HepG2 (cell line): ENCODE measurements at regions not wholly inside any gene's neighbourhood (a gene's known extent, or its start where the extent isn't known, plus 50 kb on each side); places are given as distances from the start of the nearest gene placed in this dataset.

Experiments used
- ATAC-seq: fragments of 200-7000 bp; cut with Tn5 transposase; 3 replicates; pipeline ENCODE4 v1.9.1; 2020; ENCODE audit warnings: mild to moderate bottlenecking, moderate library complexity
- BruUV-seq: library from RNA; stranded (reverse); fragments of 400-500 nt; replicated peaks from 2 replicates; lab custom pipeline; 2021; lab: Mats Ljungman, UMichigan
- CTCF ChIA-PET: fragments of 300-600 bp; formaldehyde crosslinking; extraction: SDS; loops from one replicate; lab custom pipeline; 2021; ENCODE audit warnings: low total read pairs, inconsistent platforms, low intra/inter-chr PET ratio; lab: Yijun Ruan, JAX
- POLR2A ChIA-PET: fragments of 350-600 bp; sonication (Branson Sonifier 250); formaldehyde crosslinking; loops from one replicate; lab custom pipeline; 2020; ENCODE audit warnings: antibody characterized with exemption, inconsistent platforms; lab: Yijun Ruan, JAX
- DNase-seq: peaks from one replicate; pipeline ENCODE4 v3.0.0-alpha.2; 2015; ENCODE audit warnings: low spot score
- FAIRE-seq: peaks from 3 replicates; lab custom pipeline; 2011; peaks lifted over from hg19 to GRCh38; lab: Jason Lieb, UNC
- H2AFZ ChIP-seq: one replicate; pipeline ENCODE4 v1.6.1; 2011; ENCODE audit warnings: low read length, inconsistent platforms
- H3K27ac ChIP-seq: fragments of 300-600 bp; 3 replicates; pipeline ENCODE4 v1.8.0; 2011; ENCODE audit warnings: mixed run types, mild to moderate bottlenecking, mixed read lengths, low read length, inconsistent platforms; ENCODE audit not compliant: insufficient read depth; ENCODE audit errors: extremely low read length
- H3K27me3 ChIP-seq, 2 experiments: fragments of 200-600 bp in 1 of 2; 2 replicates in 1 of 2; 3 replicates in 1 of 2; pipeline versions ENCODE4 v1.6.0 to v1.8.0; 2011; ENCODE audit warnings: low read length in 2 of 2, mild to moderate bottlenecking in 2 of 2, moderate library complexity in 2 of 2, inconsistent platforms in 1 of 2; ENCODE audit not compliant: insufficient read depth in 2 of 2, control insufficient read depth in 1 of 2
- H3K36me3 ChIP-seq, 2 experiments: fragments of 200-600 bp in 1 of 2; replicated peaks in 1 of 2; 2 replicates in 1 of 2; 3 replicates in 1 of 2; pipeline versions ENCODE4 v1.5.1 to v1.8.0; 2011; ENCODE audit warnings: low read length in 2 of 2, inconsistent platforms in 1 of 2; ENCODE audit not compliant: insufficient read depth in 2 of 2, control insufficient read depth in 1 of 2
- H3K4me1 ChIP-seq: 2 replicates; pipeline ENCODE4 v1.5.1; 2012; ENCODE audit warnings: low read length, inconsistent platforms; ENCODE audit not compliant: insufficient read depth
- H3K4me2 ChIP-seq: 2 replicates; pipeline ENCODE4 v1.6.0; 2011; ENCODE audit warnings: low read depth, low read length, inconsistent platforms
- H3K4me3 ChIP-seq, 3 experiments: fragments of 200-600 bp in 1 of 3; sonication (generic), shearing (Covaris generic) in 1 of 3; replicated peaks in 1 of 3; 2 replicates each; pipeline ENCODE4 v1.5.1; 2011 to 2016; ENCODE audit warnings: low read length in 3 of 3, inconsistent platforms in 2 of 3, low read depth in 2 of 3, mild to moderate bottlenecking in 2 of 3, control low read depth in 1 of 3, mixed read lengths in 1 of 3; ENCODE audit not compliant: insufficient read depth in 1 of 3
- H3K79me2 ChIP-seq: one replicate; pipeline ENCODE4 v1.6.1; 2011; ENCODE audit warnings: low read length, inconsistent platforms; ENCODE audit not compliant: insufficient read depth
- H3K9ac ChIP-seq: 2 replicates; pipeline ENCODE4 v1.6.0; 2011; ENCODE audit warnings: mild to moderate bottlenecking, low read depth, low read length, inconsistent platforms; ENCODE audit not compliant: insufficient read depth
- H3K9me3 ChIP-seq: 2 replicates; pipeline ENCODE4 v1.5.1; 2012; ENCODE audit warnings: mild to moderate bottlenecking, low read length
- H4K20me1 ChIP-seq: 2 replicates; pipeline ENCODE4 v1.6.0; 2011; ENCODE audit warnings: inconsistent platforms, mild to moderate bottlenecking, low read length, moderate library complexity; ENCODE audit not compliant: insufficient read depth
- CEBPB ChIP-seq: IDR thresholded peaks from 2 replicates; pipeline ENCODE4 v1.6.1; 2011; ENCODE audit warnings: low read depth, low read length, improper control_type of control experiment, borderline replicate concordance
- CERS6 ChIP-seq: sonication (generic); formaldehyde crosslinking; IDR thresholded peaks from 2 replicates; pipeline ENCODE4 v1.5.0; 2020; ENCODE audit warnings: missing genetic modification reagents
- ELF4 ChIP-seq: sonication (generic); formaldehyde crosslinking; IDR thresholded peaks from 2 replicates; pipeline ENCODE4 v1.5.0; 2020; ENCODE audit warnings: missing genetic modification reagents, mild to moderate bottlenecking, moderate library complexity, borderline replicate concordance
- ETV6 ChIP-seq: sonication (generic); formaldehyde crosslinking; conservative IDR thresholded peaks from 2 replicates; pipeline ENCODE4 v1.4.0; 2020; ENCODE audit warnings: missing genetic modification reagents
- MBD4 ChIP-seq: IDR thresholded peaks from 2 replicates; pipeline ENCODE4 v1.6.1; 2012; ENCODE audit warnings: low read length, inconsistent platforms, borderline replicate concordance
- MNT ChIP-seq: fragments of 450-650 bp; IDR thresholded peaks from 2 replicates; pipeline ENCODE4 v1.6.1; 2016
- PREB ChIP-seq: sonication (generic); formaldehyde crosslinking; IDR thresholded peaks from 2 replicates; pipeline ENCODE4 v1.4.0; 2020; ENCODE audit warnings: missing genetic modification reagents
- SRF ChIP-seq: IDR thresholded peaks from 2 replicates; pipeline ENCODE4 v1.6.1; 2011; ENCODE audit warnings: mild to moderate bottlenecking, low read depth, low read length, moderate library complexity
- ZNF598 ChIP-seq: sonication (generic); formaldehyde crosslinking; IDR thresholded peaks from 2 replicates; pipeline ENCODE4 v1.5.1; 2020; ENCODE audit warnings: mild to moderate bottlenecking, missing genetic modification reagents, borderline replicate concordance
- ZNF646 ChIP-seq: sonication (generic); formaldehyde crosslinking; IDR thresholded peaks from 2 replicates; pipeline ENCODE4 v1.9.0; 2021; ENCODE audit warnings: mild to moderate bottlenecking, missing genetic modification reagents
- WGBS: methylation state at CpG from one replicate; pipeline ENCODE4 v1.1.6; 2017; ENCODE audit warnings: low lambda C conversion rate; 5-methylcytosine and 5-hydroxymethylcytosine counted together
- in situ Hi-C: cut with HindIII; loops from 2 replicates; pipeline ENCODE4 v1.10.0; 2017; ENCODE audit warnings: low pct_unique_long_range_greater_than_20kb; ENCODE audit not compliant: extremely low pct_ligation_motif_present
- intact Hi-C: fragments of 100-400 bp; cut with micrococcal nuclease; formaldehyde crosslinking; loops from one replicate; pipeline ENCODE4 v1.10.0; 2022; ENCODE audit not compliant: unreplicated experiment

- 0% methylated on average over 4 of the region's 9 CpGs for WGBS
- Histone ChIP-seq H4K20me1 (no peaks in the 10 kb centered on the region), H3K4me3 (no peak overlapping the region), H3K9me3 (peaks cover 4% of the 10 kb centered on the region; the same call in 1 of the 2 replicates), H3K79me2 (no peaks in the 10 kb centered on the region), H3K27me3 (no peaks in the 10 kb centered on the region; a peak in 1 of 5 replicates), H3K27ac (no peak overlapping the region), H3K4me2 (no peak overlapping the region), H3K4me1 (no peaks in the 10 kb centered on the region), H3K36me3 (no peaks in the 10 kb centered on the region), H2AFZ (no peak overlapping the region), H3K9ac (no peak overlapping the region)
- FAIRE-seq (no peak), ATAC-seq (no peak), DNase-seq (no peak)
- intact Hi-C loops (no loop called here), in situ Hi-C loops (no loop called here)
- ChIA-PET POLR2A (no interaction called here), CTCF (no interaction called here)
- BruUV-seq, result no TSS peak
- TF ChIP-seq PREB (CRISPR knock-in tag), result no peak
- TF ChIP-seq MBD4, result no peak
- no peak for TF ChIP-seq CEBPB
- no peak for TF ChIP-seq ZNF598 (CRISPR knock-in tag)
- TF ChIP-seq ZNF646, result no peak
- TF ChIP-seq MNT, result no peak
- TF ChIP-seq ETV6 (CRISPR knock-in tag), result no peak
- no peak for TF ChIP-seq SRF
- no peak for TF ChIP-seq ELF4 (CRISPR knock-in tag)
- TF ChIP-seq CERS6, result no peak
Observed at GRCh38 chr7:49023345-49024328, 99.3 kb downstream of the CDC14C start.
